ENCODE measurements at regions not wholly inside any gene's neighbourhood (a gene's known extent, or its start where the extent isn't known, plus 50 kb on each side); places are given as distances from the start of the nearest gene placed in this dataset.
"Not testable (repeated sequence)": the region's sequence is repeated elsewhere in the genome, so short reads cannot be mapped to it uniquely, and the experiment has no call there.

DNA sequence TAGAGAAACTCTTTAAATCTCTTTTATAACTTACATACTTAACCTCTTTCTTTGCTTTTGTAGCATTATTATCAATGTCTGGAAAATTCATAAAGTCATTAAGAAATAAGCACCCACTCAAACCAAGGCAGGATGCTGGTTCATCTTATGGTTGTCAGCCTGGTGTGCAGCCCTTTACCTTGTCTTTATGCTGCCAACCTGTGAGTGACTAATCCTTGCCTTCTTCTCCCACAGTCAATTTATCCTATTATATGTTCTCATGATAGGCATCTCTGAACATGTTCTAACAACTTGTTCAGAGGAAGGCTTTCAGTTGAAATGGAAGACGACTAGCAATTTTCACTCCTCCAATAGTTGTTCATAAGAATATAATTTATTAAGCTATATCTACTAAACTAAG, 186.9 kb upstream of the CAND1 start:
- no peak for DNase-seq (ENCODE audit: low spot score)

GRCh38 chr12:67085699-67086098, 183.5 kb upstream of the CAND1 start:
- no peak for DNase-seq (ENCODE audit: low spot score)

GRCh38 chr12:67086116-67086515, 183.0 kb upstream of the CAND1 start:
- DNase-seq (ENCODE audit: low spot score): no peak

DNA sequence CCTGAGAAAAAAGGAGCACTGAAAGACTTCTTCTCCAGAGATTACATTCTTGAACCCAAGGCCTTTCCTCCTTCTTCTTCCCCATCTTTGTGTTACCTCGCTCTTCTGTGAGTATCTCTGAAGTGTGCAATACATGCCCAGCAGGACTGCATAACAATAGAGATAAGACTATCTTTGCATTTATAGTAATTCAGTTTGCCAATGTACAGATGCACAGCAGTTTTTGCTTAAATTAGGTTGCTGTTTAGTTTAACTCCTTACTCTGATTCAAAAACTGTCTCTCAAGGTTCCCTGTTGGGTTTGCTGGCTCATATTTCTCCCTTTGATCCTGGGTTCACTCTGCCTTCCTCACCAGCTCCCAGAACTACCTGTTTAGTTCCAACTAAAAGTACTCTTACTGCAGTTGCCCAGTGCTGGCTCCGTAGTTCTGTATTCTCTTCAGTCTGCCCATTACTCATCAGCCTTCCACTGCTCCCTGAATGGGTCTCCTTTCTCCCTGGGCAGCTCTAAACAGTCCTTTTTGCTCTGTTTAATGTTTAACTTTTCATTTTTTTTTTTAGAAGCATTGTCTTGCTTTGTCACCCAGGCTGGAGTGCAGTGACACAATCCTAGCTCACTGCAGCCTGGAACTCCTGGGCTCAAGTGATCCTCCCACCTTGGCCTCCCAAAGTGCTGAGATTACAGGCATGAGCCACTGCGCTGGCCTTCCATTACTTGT, 180.6 kb upstream of the CAND1 start:
- DNase-seq (ENCODE audit: low spot score): no peak

- no peak for DNase-seq (ENCODE audit: low spot score)
These were observed 178.0 kb upstream of the CAND1 start for GRCh38 chr12:67091204-67091603.

- no peak for DNase-seq (ENCODE audit: low spot score)
These were observed 177.5 kb upstream of the CAND1 start for GRCh38 chr12:67091678-67092077.

DNA sequence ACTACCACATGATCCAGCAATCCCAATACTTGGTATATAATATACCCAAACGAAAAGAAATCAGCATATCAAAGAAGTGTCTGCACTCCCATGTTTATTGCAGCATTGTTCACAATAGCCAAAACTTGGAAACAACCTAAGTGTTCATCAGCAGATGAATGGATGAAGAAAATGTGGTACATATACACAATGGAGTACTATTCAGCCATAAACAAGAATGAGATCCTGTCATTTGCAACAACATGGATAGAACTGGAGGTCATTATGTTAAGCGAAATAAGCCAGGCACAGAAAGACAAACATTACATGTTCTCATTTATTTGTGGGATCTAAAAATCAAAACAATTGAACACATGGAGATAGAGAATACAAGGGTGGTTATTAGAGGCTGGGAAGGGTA, 176.2 kb upstream of the CAND1 start:
- DNase-seq (ENCODE audit: low spot score): not testable (repeated sequence)

DNA sequence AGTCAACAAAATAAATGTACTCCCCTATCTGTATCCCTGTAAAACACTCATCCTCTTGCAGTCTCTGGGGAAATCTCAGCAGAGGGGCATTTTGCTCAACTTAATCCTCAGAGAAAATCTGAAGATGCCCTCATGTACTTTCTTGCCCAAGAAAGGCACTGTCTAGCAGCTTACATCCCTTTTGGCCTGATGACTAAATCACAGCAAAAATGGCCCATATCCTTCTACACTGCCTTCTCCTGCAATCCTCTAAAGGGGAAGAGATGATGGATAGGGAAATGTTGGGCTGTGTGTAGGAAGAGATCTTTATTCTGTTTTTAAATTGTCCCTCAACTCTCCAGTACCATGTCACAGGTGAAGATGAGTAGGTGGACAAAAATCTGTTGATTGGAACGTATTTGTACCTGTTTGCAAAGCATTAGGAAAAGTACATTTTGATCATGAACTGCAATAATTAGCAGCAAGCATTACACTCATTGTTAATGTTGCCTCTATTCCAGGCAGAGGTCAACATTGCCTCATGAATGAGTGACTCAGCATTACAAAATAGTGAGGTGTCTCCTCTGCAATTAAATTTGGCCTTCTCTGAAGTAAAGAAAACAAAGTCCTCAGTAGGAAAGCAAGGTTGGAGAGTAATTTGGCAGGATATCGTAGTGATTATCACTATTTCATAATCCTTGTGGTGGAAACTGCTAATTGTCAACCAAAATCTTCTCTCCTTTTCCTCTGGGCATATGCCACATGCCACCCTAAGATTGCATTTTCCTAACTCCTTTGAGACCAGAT, 172.4 kb upstream of the CAND1 start:
- DNase-seq (ENCODE audit: low spot score): no peak

DNA sequence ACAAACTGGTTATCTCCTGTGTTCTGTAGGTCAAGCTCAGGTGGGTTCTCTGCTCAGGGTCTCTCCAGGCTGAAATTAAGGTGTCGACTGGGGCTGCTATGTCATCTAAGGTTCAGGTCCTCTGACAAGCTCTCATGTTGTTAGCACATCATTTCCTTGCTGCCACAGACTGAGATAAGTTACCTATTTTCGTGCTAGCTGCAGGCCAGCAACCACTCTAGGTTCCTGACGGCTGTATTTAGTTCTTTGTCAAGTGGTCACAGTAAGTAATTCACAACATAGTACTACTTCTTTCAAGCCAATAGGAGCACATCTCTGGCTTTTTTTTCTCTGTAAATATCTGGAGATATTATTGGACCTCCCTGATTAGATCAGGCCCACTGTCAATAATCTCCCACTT, 169.3 kb upstream of the CAND1 start:
- no peak for DNase-seq (ENCODE audit: low spot score)

DNA sequence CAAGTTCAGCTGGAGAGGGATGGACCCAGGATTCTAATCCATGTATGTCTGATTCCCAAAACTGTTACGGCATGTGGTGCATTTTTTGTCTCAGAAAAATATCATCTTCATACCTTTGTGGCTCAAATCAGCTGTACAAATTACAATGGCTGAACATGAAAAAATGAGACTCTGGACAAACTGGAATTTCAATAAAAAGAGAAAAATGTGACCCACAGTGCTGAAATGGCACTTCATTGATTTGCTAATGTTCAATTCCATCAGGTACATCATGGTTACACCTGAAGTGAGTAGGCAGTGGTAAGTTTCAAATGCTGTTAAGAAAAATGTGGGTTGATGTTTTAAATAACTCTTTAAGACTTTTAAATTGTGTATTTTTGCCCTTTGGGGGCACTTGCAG, 165.6 kb upstream of the CAND1 start:
- no peak for DNase-seq (ENCODE audit: low spot score)

DNA sequence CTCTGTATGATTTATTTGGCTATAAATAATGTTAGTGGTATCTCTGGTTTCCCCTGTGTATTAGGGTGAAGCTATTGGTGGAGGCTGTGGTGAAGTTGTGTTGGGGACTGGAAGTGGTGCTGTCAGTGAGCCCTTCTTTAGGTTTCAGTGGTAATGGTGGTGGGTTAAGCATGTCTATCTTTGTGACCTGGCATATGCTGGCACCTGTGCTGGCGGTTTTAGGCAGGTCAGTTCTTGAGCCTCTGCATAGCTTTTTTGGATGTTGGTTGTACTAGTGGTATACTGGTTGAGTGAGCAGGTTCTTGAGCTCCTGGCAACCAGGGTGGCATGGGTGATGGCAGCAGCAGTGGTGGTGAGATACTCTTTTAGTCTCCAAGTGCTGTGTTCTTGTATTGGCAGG, 161.9 kb upstream of the CAND1 start:
- DNase-seq (ENCODE audit: low spot score): no peak

- no peak for DNase-seq (ENCODE audit: low spot score)
These were observed 161.3 kb upstream of the CAND1 start for GRCh38 chr12:67107751-67108269.

DNA sequence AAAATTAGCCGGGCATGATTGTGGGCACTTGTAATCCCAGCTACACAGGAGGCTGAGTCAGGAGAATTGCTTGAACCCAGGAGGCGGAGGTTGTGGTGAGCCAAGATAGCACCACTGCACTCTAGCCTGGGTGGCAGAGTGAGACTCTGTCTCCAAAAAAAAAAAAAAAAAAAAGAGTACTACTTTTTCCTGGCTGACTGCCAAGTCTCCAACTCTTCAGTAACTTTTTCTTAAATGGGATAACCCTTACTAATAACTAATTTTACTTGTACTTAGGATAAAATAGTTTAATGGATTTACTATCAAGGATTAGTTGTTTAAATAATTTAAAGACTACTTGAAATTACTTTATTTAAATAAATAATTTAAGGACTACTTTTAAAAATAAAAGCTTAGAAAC, 158.8 kb upstream of the CAND1 start:
- not testable (repeated sequence) for DNase-seq (ENCODE audit: low spot score)

- no peak for DNase-seq (ENCODE audit: low spot score)
These were observed 158.0 kb upstream of the CAND1 start for GRCh38 chr12:67111182-67111581.

DNA sequence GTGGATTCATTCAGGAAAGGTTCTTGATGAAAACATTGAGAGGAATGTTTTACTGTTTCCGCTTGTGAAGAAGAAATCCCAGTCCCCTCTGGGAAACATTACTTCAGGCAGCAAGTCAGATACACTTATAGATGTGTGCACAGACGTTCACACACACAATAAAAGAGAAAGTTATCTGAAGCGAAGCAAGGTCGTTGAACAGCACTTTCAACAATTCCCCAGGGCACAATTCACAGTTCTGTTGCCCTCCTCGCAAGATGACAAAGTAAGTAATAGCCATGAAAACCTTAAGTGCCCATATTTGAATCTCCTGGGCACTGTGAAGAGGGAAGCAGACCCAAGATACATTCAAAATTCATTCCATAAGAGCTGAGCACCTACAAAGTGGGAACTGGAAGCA, 156.6 kb upstream of the CAND1 start:
- DNase-seq (ENCODE audit: low spot score): no peak

DNA sequence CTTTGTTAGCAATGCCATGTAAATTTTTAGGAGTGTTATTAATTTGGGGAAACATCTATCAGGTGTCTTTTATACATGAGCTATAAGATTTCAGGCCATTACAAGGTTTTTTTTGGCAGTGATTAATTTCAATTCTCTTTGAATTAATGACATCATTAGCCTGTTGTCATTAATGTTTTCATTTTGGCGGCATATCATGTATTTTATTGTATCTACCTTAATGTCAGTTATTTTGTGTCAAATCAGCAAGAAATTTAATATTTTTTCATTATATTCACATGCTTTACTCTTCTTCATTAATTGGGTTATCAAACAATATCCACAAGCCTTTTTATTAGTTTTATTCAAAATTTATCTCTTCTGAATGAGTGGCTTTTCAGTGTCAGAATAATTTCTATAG, 153.0 kb upstream of the CAND1 start:
- DNase-seq (ENCODE audit: low spot score): no peak

- DNase-seq (ENCODE audit: low spot score): no peak
These were observed 146.6 kb upstream of the CAND1 start for GRCh38 chr12:67122584-67122983.

GRCh38 chr12:67137256-67137655, 131.9 kb upstream of the CAND1 start:
- DNase-seq (ENCODE audit: low spot score): no peak

DNA sequence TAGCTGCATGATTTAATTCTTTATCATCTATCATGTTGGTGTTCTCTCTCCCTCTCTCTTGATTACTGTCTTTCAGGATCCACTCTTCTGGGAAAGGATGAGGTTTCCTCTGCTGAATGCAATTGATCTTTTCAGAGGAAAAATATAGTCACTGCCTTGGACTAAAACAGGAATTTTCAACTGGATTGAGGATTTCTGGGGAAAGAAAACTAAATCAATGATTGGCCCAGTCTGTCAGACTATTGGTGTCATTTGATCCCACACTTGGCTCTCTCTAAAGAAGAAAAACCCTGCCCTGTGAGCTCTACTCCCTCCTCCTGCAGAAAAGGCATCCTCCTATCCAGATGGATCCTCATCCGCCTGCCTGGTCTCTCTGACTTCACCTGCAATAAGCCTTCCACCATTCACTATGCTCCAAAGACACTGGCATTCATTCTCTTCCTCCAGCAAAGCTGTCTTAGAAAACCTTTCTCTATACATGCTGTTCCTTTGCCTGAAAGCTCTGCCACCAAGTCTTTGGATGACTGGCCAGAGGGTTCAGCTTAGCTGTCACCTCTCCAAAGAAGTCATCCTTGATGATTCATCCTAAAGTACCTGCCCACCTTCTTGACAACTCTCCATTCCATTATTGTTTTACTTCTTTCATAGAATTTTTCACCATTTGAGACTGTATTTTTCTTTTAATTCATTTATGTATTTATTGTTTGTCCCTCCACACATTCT, 127.7 kb upstream of the CAND1 start:
- no peak for DNase-seq (ENCODE audit: low spot score)

GRCh38 chr12:67145692-67146091, 123.5 kb upstream of the CAND1 start:
- no peak for DNase-seq (ENCODE audit: low spot score)

GRCh38 chr12:67147030-67147429, 122.1 kb upstream of the CAND1 start:
- DNase-seq (ENCODE audit: low spot score): no peak

DNA sequence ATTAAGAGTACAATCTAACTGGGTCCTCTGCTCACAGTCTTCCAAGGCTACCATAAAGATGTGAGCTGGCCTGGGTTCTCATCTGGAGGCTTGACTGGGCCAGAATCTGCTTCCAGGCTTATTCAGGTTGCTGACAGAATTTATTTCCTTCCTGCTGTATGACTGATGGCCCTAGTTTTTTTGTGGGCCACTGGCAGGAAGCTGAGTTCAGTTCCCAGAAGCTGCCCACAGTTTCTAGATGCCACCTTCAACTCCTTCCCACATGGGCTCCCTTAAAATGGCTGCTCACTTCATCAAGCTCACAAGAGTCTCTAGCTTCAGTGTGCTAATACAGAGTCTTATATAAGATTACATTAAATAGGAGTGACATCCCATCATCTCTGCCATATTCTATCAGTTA, 121.7 kb upstream of the CAND1 start:
- DNase-seq (ENCODE audit: low spot score): no peak

- DNase-seq (ENCODE audit: low spot score): no peak
These were observed 120.9 kb upstream of the CAND1 start for GRCh38 chr12:67148265-67148664.

All from AG20443 (cell line).